Bronchial epithelial cell (primary cell): ENCODE measurements at regions not wholly inside any gene's neighbourhood (a gene's known extent, or its start where the extent isn't known, plus 50 kb on each side); places are given as distances from the start of the nearest gene placed in this dataset.

Source experiments
- DNase-seq: peaks from one replicate; pipeline ENCODE4 v3.0.0-alpha.2; 2010; ENCODE audit warnings: low read depth
- FAIRE-seq: peaks from 2 replicates; lab custom pipeline; 2011; peaks lifted over from hg19 to GRCh38; lab: Jason Lieb, UNC
- H3K27me3 ChIP-seq: 2 replicates; pipeline ENCODE4 v1.5.1; 2011; ENCODE audit warnings: low read length; ENCODE audit not compliant: control insufficient read depth, insufficient read depth
- H3K36me3 ChIP-seq: 2 replicates; pipeline ENCODE4 v1.5.1; 2011; ENCODE audit warnings: low read length; ENCODE audit not compliant: control insufficient read depth, insufficient read depth
- H3K4me3 ChIP-seq: 2 replicates; pipeline ENCODE4 v1.5.1; 2011; ENCODE audit warnings: mild to moderate bottlenecking, low read depth, low read length, control low read depth
- TF ChIP-seq, protein P1 (sequence below): IDR thresholded peaks from 2 replicates; pipeline ENCODE4 v1.5.1; 2011; ENCODE audit warnings: mild to moderate bottlenecking, moderate library complexity, low read length, control low read depth, inconsistent platforms; ENCODE audit not compliant: insufficient read depth, severe bottlenecking

DNA sequence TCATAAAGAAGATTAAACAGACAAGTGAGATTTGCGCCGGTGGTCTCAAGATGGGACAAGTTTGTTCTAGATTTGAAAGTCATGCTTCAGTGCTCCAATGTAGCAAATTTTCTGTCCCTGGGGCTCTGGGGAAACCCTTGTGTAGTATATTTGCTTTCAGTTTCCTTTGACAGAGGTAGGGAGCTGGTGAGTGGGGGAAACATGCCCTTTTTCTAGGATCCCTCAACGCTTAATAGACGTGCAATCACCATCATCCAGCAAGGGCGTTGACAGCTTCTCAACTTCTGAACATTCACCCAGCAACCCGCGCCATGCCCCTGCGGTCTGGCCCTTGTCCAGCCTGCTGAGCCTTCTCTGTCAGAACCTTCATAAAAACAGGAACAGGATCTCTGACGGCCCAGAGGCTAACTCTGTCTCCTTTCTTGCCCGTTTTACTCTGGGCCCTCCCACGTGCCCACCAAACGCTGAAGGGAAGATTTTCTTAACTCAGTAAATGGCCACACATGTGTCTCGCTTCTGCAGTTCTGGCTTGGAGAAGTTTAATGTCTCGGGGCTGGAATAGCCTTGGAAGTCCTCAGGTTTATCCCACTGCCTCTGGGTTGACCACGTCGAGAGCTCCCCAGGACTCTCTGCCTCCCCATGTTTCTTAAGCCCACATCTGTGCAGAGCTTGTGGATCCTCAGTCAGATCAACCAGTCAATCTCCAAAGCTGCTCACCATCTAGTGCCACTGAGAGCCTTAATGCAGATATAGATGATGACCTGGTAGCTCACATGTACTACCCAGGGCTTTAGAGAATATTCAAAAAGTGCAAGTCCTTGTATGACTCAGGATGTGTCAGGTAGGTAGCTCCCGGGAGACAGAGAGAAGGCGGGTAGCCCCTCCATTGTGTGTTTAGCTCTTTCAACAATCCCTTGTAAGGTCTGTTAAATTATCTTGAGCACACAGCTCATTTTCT lies 58.1 kb upstream of the CCND2 start:
- no peaks in the 10 kb centered on the region for H3K36me3 ChIP-seq
- TF ChIP-seq, protein P1, sequence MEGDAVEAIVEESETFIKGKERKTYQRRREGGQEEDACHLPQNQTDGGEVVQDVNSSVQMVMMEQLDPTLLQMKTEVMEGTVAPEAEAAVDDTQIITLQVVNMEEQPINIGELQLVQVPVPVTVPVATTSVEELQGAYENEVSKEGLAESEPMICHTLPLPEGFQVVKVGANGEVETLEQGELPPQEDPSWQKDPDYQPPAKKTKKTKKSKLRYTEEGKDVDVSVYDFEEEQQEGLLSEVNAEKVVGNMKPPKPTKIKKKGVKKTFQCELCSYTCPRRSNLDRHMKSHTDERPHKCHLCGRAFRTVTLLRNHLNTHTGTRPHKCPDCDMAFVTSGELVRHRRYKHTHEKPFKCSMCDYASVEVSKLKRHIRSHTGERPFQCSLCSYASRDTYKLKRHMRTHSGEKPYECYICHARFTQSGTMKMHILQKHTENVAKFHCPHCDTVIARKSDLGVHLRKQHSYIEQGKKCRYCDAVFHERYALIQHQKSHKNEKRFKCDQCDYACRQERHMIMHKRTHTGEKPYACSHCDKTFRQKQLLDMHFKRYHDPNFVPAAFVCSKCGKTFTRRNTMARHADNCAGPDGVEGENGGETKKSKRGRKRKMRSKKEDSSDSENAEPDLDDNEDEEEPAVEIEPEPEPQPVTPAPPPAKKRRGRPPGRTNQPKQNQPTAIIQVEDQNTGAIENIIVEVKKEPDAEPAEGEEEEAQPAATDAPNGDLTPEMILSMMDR: no peak
- no peak overlapping the region for H3K4me3 ChIP-seq
- H3K27me3 ChIP-seq: no peaks in the 10 kb centered on the region
- FAIRE-seq (peak; percentile 18), DNase-seq (peak; percentile 87)

DNA sequence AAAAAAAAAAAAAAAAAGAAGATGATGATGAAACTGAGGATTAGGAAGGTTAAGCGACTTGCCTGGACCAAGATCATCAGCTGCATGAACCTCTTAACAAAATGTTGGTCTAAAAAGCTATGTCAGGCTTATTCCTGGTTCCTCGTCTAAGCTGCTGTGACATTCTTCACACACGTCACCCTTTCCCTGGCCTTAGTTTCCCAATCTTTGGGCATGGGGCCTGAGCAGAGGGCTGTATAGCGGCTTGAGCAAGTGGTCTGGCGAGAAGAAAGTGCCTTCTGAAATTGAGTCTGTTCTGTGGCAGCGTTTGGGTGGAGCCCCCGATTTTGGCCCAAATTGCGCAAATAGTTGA lies 58.7 kb upstream of the CCND2 start:
- TF ChIP-seq, protein P1: no peak
- no peak for FAIRE-seq
- no peak overlapping the region for H3K4me3 ChIP-seq

DNA sequence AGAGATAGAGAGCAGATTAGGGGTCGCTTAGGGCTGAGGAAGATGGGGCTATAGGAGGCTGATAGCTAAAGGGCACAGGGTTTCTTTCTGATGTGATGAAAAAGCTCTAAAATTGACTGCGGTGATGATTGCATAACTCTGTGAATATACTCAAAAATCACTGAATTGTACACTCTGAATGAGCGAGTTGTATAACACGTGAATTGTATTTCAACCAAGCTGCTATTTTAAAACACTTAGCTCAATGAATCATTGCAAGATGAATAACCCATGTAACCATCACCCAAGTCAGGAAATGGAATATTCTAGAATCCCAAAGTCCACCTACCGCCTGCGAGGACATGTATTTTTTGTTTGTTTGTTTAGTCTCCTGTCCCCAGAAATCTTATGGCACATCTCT lies 60.1 kb upstream of the CCND2 start:
- no peak for DNase-seq
- TF ChIP-seq, protein P1: no peak
- no peaks in the 10 kb centered on the region for H3K27me3 ChIP-seq
- no peak overlapping the region for H3K4me3 ChIP-seq
- FAIRE-seq: no peak
- H3K36me3 ChIP-seq: no peaks in the 10 kb centered on the region

More for the DNA sequence above, 58.7 kb upstream of the CCND2 start:
- H3K27me3 ChIP-seq: no peaks in the 10 kb centered on the region
- no peak for DNase-seq
- H3K36me3 ChIP-seq: no peaks in the 10 kb centered on the region

DNA sequence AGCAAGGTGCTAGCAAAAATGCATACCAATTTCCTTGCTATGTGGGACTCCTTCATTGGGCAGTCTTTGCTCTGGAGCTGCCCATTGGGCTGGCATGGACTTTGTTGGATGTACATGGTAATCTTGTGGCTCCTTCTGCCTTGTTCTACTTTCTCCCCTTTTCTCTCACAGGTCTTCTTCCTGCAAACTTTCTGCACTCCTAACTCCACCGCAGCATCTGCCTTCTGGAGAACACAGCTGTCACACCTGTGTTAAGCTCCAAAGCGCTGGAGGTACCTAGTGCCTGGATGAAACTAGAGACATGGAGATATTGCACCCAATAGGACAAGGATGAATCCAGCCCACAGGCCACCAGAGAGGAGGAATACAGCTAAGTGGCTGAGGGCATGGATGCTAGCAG lies 60.7 kb upstream of the CCND2 start:
- FAIRE-seq (no peak), DNase-seq (no peak)
- TF ChIP-seq, protein P1: no peak
- Histone ChIP-seq H3K27me3 (no peaks in the 10 kb centered on the region), H3K36me3 (no peaks in the 10 kb centered on the region), H3K4me3 (no peak overlapping the region)

DNA sequence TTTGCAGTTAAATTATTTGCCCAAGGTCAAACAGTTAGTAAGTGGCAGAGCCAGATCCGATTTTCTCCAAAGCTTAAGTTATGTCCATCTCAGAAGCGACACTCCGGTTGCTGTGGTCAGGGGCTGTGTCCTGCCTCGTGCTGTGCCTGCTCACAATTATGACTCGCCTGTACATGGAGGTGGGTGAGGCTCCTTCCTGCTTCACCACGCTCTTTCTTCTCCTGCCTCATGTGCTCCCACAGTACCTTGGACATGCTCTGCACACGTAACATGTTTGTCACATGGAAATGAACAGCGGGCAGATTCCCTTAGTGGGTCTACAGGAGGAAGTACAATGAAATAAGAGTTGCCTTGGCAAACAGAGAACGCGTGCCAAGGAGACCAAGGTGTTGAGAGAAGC lies 62.2 kb upstream of the CCND2 start:
- TF ChIP-seq, protein P1: no peak
- DNase-seq (peak; percentile 28), FAIRE-seq (no peak)
- no peak overlapping the region for H3K4me3 ChIP-seq
- H3K36me3 ChIP-seq: no peaks in the 10 kb centered on the region
- no peaks in the 10 kb centered on the region for H3K27me3 ChIP-seq
